Prostate gland (tissue), 2 donors: ENCODE measurements at regions not wholly inside any gene's neighbourhood (a gene's known extent, or its start where the extent isn't known, plus 50 kb on each side); places are given as distances from the start of the nearest gene placed in this dataset.

ENCODE experiments used
- DNase-seq: peaks from one replicate; pipeline ENCODE4 v3.0.0-alpha.2; 2019; ENCODE audit warnings: low spot score
- H3K27ac ChIP-seq, 2 donors: fragments of 200-600 bp; sonication (generic); 2 replicates each; pipeline ENCODE4 v1.5.1; 2017 to 2019
- H3K27me3 ChIP-seq: fragments of 200-600 bp; sonication (generic); replicated peaks from 2 replicates; pipeline ENCODE4 v1.5.1; 2019; ENCODE audit not compliant: insufficient read depth
- H3K36me3 ChIP-seq, 2 donors: fragments of 200-600 bp; sonication (generic); 1 replicate in 1 of 2; 2 replicates in 1 of 2; pipeline versions ENCODE4 v1.5.1 to v1.8.1; 2017 to 2019
- H3K4me1 ChIP-seq: fragments of 200-600 bp; sonication (generic); replicated peaks from 2 replicates; pipeline ENCODE4 v1.5.1; 2019
- H3K4me3 ChIP-seq, 2 donors: fragments of 200-600 bp; sonication (generic); 2 replicates each; pipeline ENCODE4 v1.5.1; 2017 to 2019
- H3K9me3 ChIP-seq: fragments of 200-600 bp; sonication (generic); 2 replicates; pipeline ENCODE4 v1.5.1; 2017
- CTCF ChIP-seq, 4 experiments: fragments of 200-600 bp in 2 of 4; fragments of 450-650 bp in 2 of 4; sonication (generic) in 2 of 4; IDR thresholded peaks; 1 replicate in 3 of 4; 2 replicates in 1 of 4; pipeline ENCODE4 v1.5.1; 2016 to 2019; ENCODE audit warnings: antibody characterized with exemption in 4 of 4, mild to moderate bottlenecking in 2 of 4, moderate library complexity in 2 of 4
- POLR2A ChIP-seq: fragments of 450-650 bp; IDR thresholded peaks from one replicate; pipeline ENCODE4 v1.6.1; 2016; ENCODE audit warnings: antibody characterized with exemption, mild to moderate bottlenecking
- POLR2AphosphoS5 ChIP-seq: sonication (generic); formaldehyde crosslinking; IDR thresholded peaks from one replicate; pipeline ENCODE4 v1.6.1; 2017; ENCODE audit warnings: antibody characterized with exemption
- WGBS: methylation state at CpG from one replicate; pipeline ENCODE4 v1.1.5; 2018; 5-methylcytosine and 5-hydroxymethylcytosine counted together
- intact Hi-C: fragments of 100-400 bp; cut with DNase I; formaldehyde crosslinking; loops from one replicate; pipeline ENCODE4 v1.14.2; 2022

- intact Hi-C loops = no loop called here
- 80% methylated on average over 8 of the region's 8 CpGs for WGBS
- no peak overlapping the region for H3K4me3 ChIP-seq
- DNase-seq = no peak
- TF ChIP-seq CTCF (IDR thresholded peaks at IDR 0.05) (no peak), POLR2A (no peak), POLR2AphosphoS5 (no peak)
- H3K27me3 ChIP-seq = no peaks in the 10 kb centered on the region
- no peak overlapping the region for H3K27ac ChIP-seq
- no peaks in the 10 kb centered on the region for H3K36me3 ChIP-seq
- no peaks in the 10 kb centered on the region for H3K4me1 ChIP-seq
- H3K9me3 ChIP-seq = no peaks in the 10 kb centered on the region
Measured at GRCh38 chr2:136208682-136209420, 90.9 kb upstream of the CXCR4 start.

GRCh38 chr2:136207665-136208064 is 89.7 kb upstream of the CXCR4 start:
- no peak overlapping the region for H3K27ac ChIP-seq
- no peaks in the 10 kb centered on the region for H3K9me3 ChIP-seq
- whole genome bisulfite sequencing = 93% methylated on average over 2 of the region's 2 CpGs
- intact Hi-C loops = no loop called here
- H3K4me3 ChIP-seq = no peak overlapping the region
- no peaks in the 10 kb centered on the region for H3K36me3 ChIP-seq
- no peaks in the 10 kb centered on the region for H3K4me1 ChIP-seq
- no peak for DNase-seq
- TF ChIP-seq POLR2A = no peak
- TF ChIP-seq POLR2AphosphoS5 = no peak
- no peak for TF ChIP-seq CTCF (IDR thresholded peaks at IDR 0.05)
- no peaks in the 10 kb centered on the region for H3K27me3 ChIP-seq

- intact Hi-C loops = no loop called here
- H3K27me3 ChIP-seq = no peaks in the 10 kb centered on the region
- H3K4me1 ChIP-seq = no peaks in the 10 kb centered on the region
- TF ChIP-seq POLR2AphosphoS5 = no peak
- no peak for TF ChIP-seq CTCF (IDR thresholded peaks at IDR 0.05)
- no peak for TF ChIP-seq POLR2A
- H3K27ac ChIP-seq = no peak overlapping the region
- no peak overlapping the region for H3K4me3 ChIP-seq
- 72% methylated on average over 4 of the region's 4 CpGs for WGBS
- H3K36me3 ChIP-seq = no peaks in the 10 kb centered on the region
- no peak for DNase-seq
- no peaks in the 10 kb centered on the region for H3K9me3 ChIP-seq
Measured at GRCh38 chr2:136207030-136207623, 89.2 kb upstream of the CXCR4 start.

- Histone ChIP-seq H3K27ac (no peak overlapping the region), H3K4me1 (no peaks in the 10 kb centered on the region), H3K4me3 (no peak overlapping the region), H3K27me3 (no peaks in the 10 kb centered on the region), H3K9me3 (no peaks in the 10 kb centered on the region), H3K36me3 (no peaks in the 10 kb centered on the region)
- intact Hi-C loops = no loop called here
- DNase-seq = no peak
- TF ChIP-seq POLR2A (no peak), CTCF (IDR thresholded peaks at IDR 0.05) (no peak), POLR2AphosphoS5 (no peak)
- WGBS = 84% methylated on average over 6 of the region's 7 CpGs
Measured at GRCh38 chr2:136206613-136207012, 88.7 kb upstream of the CXCR4 start.

GRCh38 chr2:136205615-136206014 is 87.7 kb upstream of the CXCR4 start:
- H3K9me3 ChIP-seq = no peaks in the 10 kb centered on the region
- H3K4me1 ChIP-seq = no peaks in the 10 kb centered on the region
- no peaks in the 10 kb centered on the region for H3K36me3 ChIP-seq
- H3K4me3 ChIP-seq = no peak overlapping the region
- DNase-seq = no peak
- 97% methylated on average over 3 of the region's 3 CpGs for WGBS
- no peak overlapping the region for H3K27ac ChIP-seq
- no peaks in the 10 kb centered on the region for H3K27me3 ChIP-seq
- TF ChIP-seq POLR2A = no peak
- TF ChIP-seq CTCF (IDR thresholded peaks at IDR 0.05) = no peak
- TF ChIP-seq POLR2AphosphoS5 = no peak
- intact Hi-C loops = no loop called here
